Stomach (tissue), 8 donors: ENCODE measurements at regions not wholly inside any gene's neighbourhood (a gene's known extent, or its start where the extent isn't known, plus 50 kb on each side); places are given as distances from the start of the nearest gene placed in this dataset.

Experiments used
- DNase-seq, 2 donors: peaks; one replicate each; pipeline versions ENCODE4 v3.0.0 to v3.0.0-alpha.2; 2013 to 2019
- H3K27ac ChIP-seq, 5 donors: fragments of 200-600 bp in 4 of 5; sonication (generic) in 4 of 5; one replicate each; pipeline ENCODE4 v1.5.1; 2013 to 2019; ENCODE audit warnings: mild to moderate bottlenecking in 1 of 5, moderate library complexity in 1 of 5
- H3K27me3 ChIP-seq, 3 donors: fragments of 200-600 bp; sonication (generic); one replicate each; pipeline ENCODE4 v1.5.1; 2017 to 2019; ENCODE audit warnings: mixed run types in 1 of 3
- H3K36me3 ChIP-seq, 4 donors: fragments of 200-600 bp; sonication (generic); 1 replicate in 3 of 4; 2 replicates in 1 of 4; pipeline ENCODE4 v1.5.1; 2016 to 2019
- H3K4me1 ChIP-seq, 4 donors: fragments of 200-600 bp; sonication (generic); one replicate each; pipeline ENCODE4 v1.5.1; 2016 to 2019
- H3K4me3 ChIP-seq, 4 donors: fragments of 200-600 bp; sonication (generic) in 3 of 4; one replicate each; pipeline ENCODE4 v1.5.1; 2016 to 2019; ENCODE audit warnings: mild to moderate bottlenecking in 1 of 4
- H3K9me3 ChIP-seq, 4 donors: fragments of 200-600 bp; sonication (generic); one replicate each; pipeline ENCODE4 v1.5.1; 2016 to 2019
- CTCF ChIP-seq, 7 experiments: fragments of 450-650 bp in 4 of 7; fragments of 200-600 bp in 3 of 7; sonication (generic) in 3 of 7; IDR thresholded peaks; one replicate each; pipeline ENCODE4 v1.5.1; 2016 to 2019; ENCODE audit warnings: antibody characterized with exemption in 7 of 7, control low read depth in 2 of 7, mild to moderate bottlenecking in 1 of 7
- EP300 ChIP-seq: sonication (generic); formaldehyde crosslinking; IDR thresholded peaks from one replicate; pipeline ENCODE4 v1.6.1; 2017; ENCODE audit warnings: antibody characterized with exemption
- POLR2A ChIP-seq, 4 donors: fragments of 450-650 bp; IDR thresholded peaks; one replicate each; pipeline ENCODE4 v1.6.1; 2016; ENCODE audit warnings: antibody characterized with exemption in 4 of 4, control low read depth in 2 of 4, mild to moderate bottlenecking in 1 of 4, moderate library complexity in 1 of 4
- POLR2AphosphoS5 ChIP-seq, 3 donors: sonication (generic); formaldehyde crosslinking; IDR thresholded peaks; one replicate each; pipeline ENCODE4 v1.6.1; 2016; ENCODE audit warnings: antibody characterized with exemption in 3 of 3
- WGBS, 5 donors: extraction: QIAGEN DNeasy Blood & Tissue Kit in 3 of 5; methylation state at CpG; one replicate each; pipeline versions ENCODE4 v1.1.5 to v1.1.7; 2013 to 2018; 5-methylcytosine and 5-hydroxymethylcytosine counted together
- intact Hi-C: fragments of 100-400 bp; cut with DNase I; formaldehyde crosslinking; loops from one replicate; pipeline ENCODE4 v1.15.1; 2023; ENCODE audit warnings: low total_unique reads
- donor health status: healthy with polysubstance abuse.
- donor health status: Bipolar disorder and iron deficiency.
- donor health status: healthy.

GRCh38 chr2:82697231-82697630, 1761.8 kb downstream of the SUCLG1 start:
- whole genome bisulfite sequencing, 5 donors, result 68 to 91% (median 80%) methylated on average over 1 of the region's 1 CpG
- no peaks in the 10 kb centered on the region for H3K4me1 ChIP-seq
- no peak overlapping the region for H3K4me3 ChIP-seq
- H3K27ac ChIP-seq, result no peak overlapping the region
- TF ChIP-seq EP300 (no peak), CTCF (IDR thresholded peaks at IDR 0.05) (no peak), POLR2A (IDR thresholded peaks at IDR 0.05) (no peak), POLR2AphosphoS5 (IDR thresholded peaks at IDR 0.05) (no peak)
- no peaks in the 10 kb centered on the region for H3K36me3 ChIP-seq
- H3K9me3 ChIP-seq, result peaks cover 0 to 7% (median 3%) of the 10 kb centered on the region in 4 donors
- H3K27me3 ChIP-seq, result no peaks in the 10 kb centered on the region
- no peak for DNase-seq
- intact Hi-C loops, result no loop called here

GRCh38 chr2:82694431-82694830, 1764.6 kb downstream of the SUCLG1 start:
- TF ChIP-seq EP300 (no peak), CTCF (IDR thresholded peaks at IDR 0.05) (no peak), POLR2AphosphoS5 (IDR thresholded peaks at IDR 0.05) (no peak), POLR2A (IDR thresholded peaks at IDR 0.05) (no peak)
- WGBS, 5 donors, result 77 to 92% (median 84%) methylated on average over 2 of the region's 2 CpGs
- intact Hi-C loops, result no loop called here
- no peak for DNase-seq
- no peaks in the 10 kb centered on the region for H3K27me3 ChIP-seq
- H3K4me3 ChIP-seq, result no peak overlapping the region
- no peak overlapping the region for H3K27ac ChIP-seq
- H3K36me3 ChIP-seq, result no peaks in the 10 kb centered on the region
- no peaks in the 10 kb centered on the region for H3K4me1 ChIP-seq
- H3K9me3 ChIP-seq, result peaks cover 0 to 11% (median 3%) of the 10 kb centered on the region in 4 donors

GRCh38 chr2:82690757-82691411, 1768.2 kb downstream of the SUCLG1 start:
- 75 to 81% (median 79%) methylated on average over 2 of the region's 2 CpGs for WGBS, 5 donors
- TF ChIP-seq EP300 (no peak), POLR2A (IDR thresholded peaks at IDR 0.05) (no peak), CTCF (IDR thresholded peaks at IDR 0.05) (no peak), POLR2AphosphoS5 (IDR thresholded peaks at IDR 0.05) (no peak)
- peak in 1 of 2 donors; percentile 3 for DNase-seq
- Histone ChIP-seq H3K27ac (no peak overlapping the region), H3K4me1 (no peaks in the 10 kb centered on the region), H3K9me3 (peaks cover 0 to 11% (median 3%) of the 10 kb centered on the region in 4 donors), H3K36me3 (no peaks in the 10 kb centered on the region), H3K4me3 (no peak overlapping the region), H3K27me3 (no peaks in the 10 kb centered on the region)
- intact Hi-C loops, result no loop called here

GRCh38 chr2:82675186-82675585, 1783.9 kb downstream of the SUCLG1 start:
- H3K9me3 ChIP-seq, result peaks cover 0 to 6% (median under 1%) of the 10 kb centered on the region in 4 donors
- intact Hi-C loops, result no loop called here
- H3K36me3 ChIP-seq, result no peaks in the 10 kb centered on the region
- no peak for TF ChIP-seq POLR2A (IDR thresholded peaks at IDR 0.05)
- TF ChIP-seq POLR2AphosphoS5 (IDR thresholded peaks at IDR 0.05), result no peak
- no peak for TF ChIP-seq EP300
- TF ChIP-seq CTCF (IDR thresholded peaks at IDR 0.05), result no peak
- no peak for DNase-seq
- 38 to 56% (median 43%) methylated on average over 2 of the region's 2 CpGs for WGBS, 5 donors
- H3K27ac ChIP-seq, result no peak overlapping the region
- no peak overlapping the region for H3K4me3 ChIP-seq
- H3K4me1 ChIP-seq, result no peaks in the 10 kb centered on the region
- H3K27me3 ChIP-seq, result no peaks in the 10 kb centered on the region
